HL-60/S4 treated with retinoic acid at 250 ng/mL for 4 days and 3 days (cell line): ENCODE measurements at regions not wholly inside any gene's neighbourhood (a gene's known extent, or its start where the extent isn't known, plus 50 kb on each side); places are given as distances from the start of the nearest gene placed in this dataset.

ENCODE experiments used
- in situ Hi-C: fragments of 300-500 bp; cut with MboI; formaldehyde crosslinking; loops from 2 replicates; pipeline ENCODE4 v1.7.0; 2022; ENCODE audit warnings: low sequenced_read_pairs

GRCh38 chr18:26654616-26655524, 106.5 kb upstream of the KCTD1 start:
- in situ Hi-C loops, result no loop called here

- in situ Hi-C loops, result no loop called here
Measured at GRCh38 chr18:26653943-26654615, 105.7 kb upstream of the KCTD1 start.

GRCh38 chr18:26652501-26652900, 104.1 kb upstream of the KCTD1 start:
- in situ Hi-C loops, result no loop called here

- in situ Hi-C loops, result no loop called here
Measured at GRCh38 chr18:26650310-26651268, 102.2 kb upstream of the KCTD1 start.

- in situ Hi-C loops, result no loop called here
Measured at GRCh38 chr18:26649193-26649543, 100.8 kb upstream of the KCTD1 start.

GRCh38 chr18:26648509-26649192, 100.3 kb upstream of the KCTD1 start:
- in situ Hi-C loops, result no loop called here

- in situ Hi-C loops, result no loop called here
Measured at GRCh38 chr18:26646901-26647300, 98.5 kb upstream of the KCTD1 start.

- in situ Hi-C loops, result no loop called here
Measured at GRCh38 chr18:26642440-26643348, 94.3 kb upstream of the KCTD1 start.

GRCh38 chr18:26640541-26640940, 92.2 kb upstream of the KCTD1 start:
- in situ Hi-C loops, result no loop called here

GRCh38 chr18:26639149-26639548, 90.8 kb upstream of the KCTD1 start:
- in situ Hi-C loops, result no loop called here

GRCh38 chr18:26637983-26638382, 89.6 kb upstream of the KCTD1 start:
- in situ Hi-C loops, result no loop called here

GRCh38 chr18:26637324-26637723, 89.0 kb upstream of the KCTD1 start:
- in situ Hi-C loops, result no loop called here

GRCh38 chr18:26635466-26635865, 87.1 kb upstream of the KCTD1 start:
- in situ Hi-C loops, result no loop called here

GRCh38 chr18:26634631-26635030, 86.3 kb upstream of the KCTD1 start:
- in situ Hi-C loops, result no loop called here

GRCh38 chr18:26631135-26631534, 82.8 kb upstream of the KCTD1 start:
- in situ Hi-C loops, result no loop called here

- in situ Hi-C loops, result no loop called here
Measured at GRCh38 chr18:26630596-26630995, 82.2 kb upstream of the KCTD1 start.

- in situ Hi-C loops, result no loop called here
Measured at GRCh38 chr18:26628017-26628416, 79.7 kb upstream of the KCTD1 start.

- in situ Hi-C loops, result loop anchor here (25.0 kb wide), 2 partner anchors 338 to 963 kb away; no protein-coding TSS in a partner anchor
Measured at GRCh38 chr18:26624443-26624842, 76.1 kb upstream of the KCTD1 start.

GRCh38 chr18:26623314-26623713, 75.0 kb upstream of the KCTD1 start:
- in situ Hi-C loops, result loop anchor here (25.0 kb wide), 2 partner anchors 339 to 964 kb away; no protein-coding TSS in a partner anchor
